Breast epithelium (tissue), 4 donors: ENCODE measurements at regions not wholly inside any gene's neighbourhood (a gene's known extent, or its start where the extent isn't known, plus 50 kb on each side); places are given as distances from the start of the nearest gene placed in this dataset.
A peak's percentile ranks its signal among the peaks of the same experiment; 100 is the strongest.
"Not testable (repeated sequence)": the region's sequence is repeated elsewhere in the genome, so short reads cannot be mapped to it uniquely, and the experiment has no call there.

Experiments
- DNase-seq, 2 donors: peaks; one replicate each; pipeline ENCODE4 v3.0.0-alpha.2; 2019; ENCODE audit warnings: low spot score in 2 of 2
- H3K27ac ChIP-seq, 2 donors: fragments of 200-600 bp; sonication (generic) in 1 of 2; one replicate each; pipeline ENCODE4 v1.5.1; 2016 to 2019; ENCODE audit warnings: mild to moderate bottlenecking in 1 of 2
- H3K27me3 ChIP-seq, 2 donors: fragments of 200-600 bp; sonication (generic) in 1 of 2; one replicate each; pipeline versions ENCODE4 v1.5.1 to v1.6.0; 2017 to 2019; ENCODE audit warnings: control low read depth in 1 of 2, mild to moderate bottlenecking in 1 of 2
- H3K36me3 ChIP-seq: fragments of 200-600 bp; one replicate; pipeline ENCODE4 v1.5.1; 2019
- H3K4me1 ChIP-seq, 2 donors: fragments of 200-600 bp; sonication (generic); one replicate each; pipeline ENCODE4 v1.5.1; 2016 to 2019; ENCODE audit warnings: control low read depth in 1 of 2
- H3K4me3 ChIP-seq, 3 donors: fragments of 200-600 bp; sonication (generic); 1 replicate in 2 of 3; 2 replicates in 1 of 3; pipeline ENCODE4 v1.5.1; 2016 to 2019; ENCODE audit warnings: mild to moderate bottlenecking in 3 of 3, moderate library complexity in 2 of 3
- H3K9me3 ChIP-seq, 2 donors: fragments of 200-600 bp; sonication (generic) in 1 of 2; one replicate each; pipeline ENCODE4 v1.5.1; 2016 to 2019; ENCODE audit warnings: control low read depth in 1 of 2
- intact Hi-C: fragments of 100-400 bp; cut with DNase I; formaldehyde crosslinking; loops from one replicate; pipeline ENCODE4 v1.15.1; 2023; ENCODE audit warnings: low total_unique reads

GRCh38 chr9:66601472-66601871 is 299.1 kb upstream of the ZNF658 start:
- H3K4me3 ChIP-seq, intact Hi-C loops, H3K36me3 ChIP-seq, H3K27me3 ChIP-seq, H3K9me3 ChIP-seq, H3K4me1 ChIP-seq: not testable (repeated sequence)
- H3K27ac ChIP-seq: peak overlapping the region in 1 of 2 donors; percentile 63
- peak; percentile 33 to 47 for DNase-seq

- H3K27ac ChIP-seq, H3K27me3 ChIP-seq, H3K4me3 ChIP-seq, H3K36me3 ChIP-seq, intact Hi-C loops, H3K4me1 ChIP-seq, H3K9me3 ChIP-seq: not testable (repeated sequence)
- peak; percentile 15 to 49 for DNase-seq
Observed at GRCh38 chr9:66631521-66632046, 268.9 kb upstream of the ZNF658 start.

- H3K4me1 ChIP-seq, intact Hi-C loops, H3K27me3 ChIP-seq, DNase-seq, H3K27ac ChIP-seq, H3K36me3 ChIP-seq, H3K9me3 ChIP-seq, H3K4me3 ChIP-seq: not testable (repeated sequence)
Observed at GRCh38 chr9:66647675-66648074, 252.8 kb upstream of the ZNF658 start.

- H3K27ac ChIP-seq, H3K9me3 ChIP-seq, H3K36me3 ChIP-seq, H3K4me1 ChIP-seq, intact Hi-C loops, DNase-seq, H3K4me3 ChIP-seq, H3K27me3 ChIP-seq: not testable (repeated sequence)
Observed at GRCh38 chr9:66690242-66690641, 210.3 kb upstream of the ZNF658 start.

- H3K4me1 ChIP-seq, DNase-seq, intact Hi-C loops: not testable (repeated sequence)
Observed at GRCh38 chr9:66695561-66696240, 204.8 kb upstream of the ZNF658 start.

GRCh38 chr9:66697343-66698065 is 203.0 kb upstream of the ZNF658 start:
- H3K4me3 ChIP-seq, intact Hi-C loops, H3K4me1 ChIP-seq, H3K36me3 ChIP-seq, H3K27ac ChIP-seq, H3K27me3 ChIP-seq, H3K9me3 ChIP-seq, DNase-seq: not testable (repeated sequence)

More at GRCh38 chr9:66695561-66696240, 204.8 kb upstream of the ZNF658 start:
- not testable (repeated sequence) for H3K9me3 ChIP-seq, H3K27me3 ChIP-seq, H3K27ac ChIP-seq, H3K36me3 ChIP-seq, H3K4me3 ChIP-seq

GRCh38 chr9:66698066-66698455 is 202.5 kb upstream of the ZNF658 start:
- H3K36me3 ChIP-seq, H3K4me3 ChIP-seq, H3K27me3 ChIP-seq, H3K9me3 ChIP-seq, H3K27ac ChIP-seq, H3K4me1 ChIP-seq, DNase-seq, intact Hi-C loops: not testable (repeated sequence)

- DNase-seq, H3K9me3 ChIP-seq, H3K4me3 ChIP-seq, H3K36me3 ChIP-seq, H3K27me3 ChIP-seq, H3K4me1 ChIP-seq, intact Hi-C loops, H3K27ac ChIP-seq: not testable (repeated sequence)
Observed at GRCh38 chr9:66701411-66702377, 198.8 kb upstream of the ZNF658 start.

GRCh38 chr9:66711553-66711952 is 189.0 kb upstream of the ZNF658 start:
- H3K36me3 ChIP-seq, H3K27me3 ChIP-seq, DNase-seq, H3K4me3 ChIP-seq, H3K27ac ChIP-seq, H3K4me1 ChIP-seq, H3K9me3 ChIP-seq, intact Hi-C loops: not testable (repeated sequence)

- H3K4me1 ChIP-seq, H3K9me3 ChIP-seq, DNase-seq, H3K4me3 ChIP-seq, H3K36me3 ChIP-seq, H3K27ac ChIP-seq, H3K27me3 ChIP-seq, intact Hi-C loops: not testable (repeated sequence)
Observed at GRCh38 chr9:66712870-66713269, 187.7 kb upstream of the ZNF658 start.

GRCh38 chr9:66713552-66713951 is 187.0 kb upstream of the ZNF658 start:
- intact Hi-C loops, H3K9me3 ChIP-seq, DNase-seq, H3K4me3 ChIP-seq, H3K4me1 ChIP-seq, H3K36me3 ChIP-seq, H3K27me3 ChIP-seq, H3K27ac ChIP-seq: not testable (repeated sequence)

- intact Hi-C loops, H3K27ac ChIP-seq, H3K9me3 ChIP-seq, DNase-seq, H3K4me3 ChIP-seq, H3K4me1 ChIP-seq, H3K27me3 ChIP-seq, H3K36me3 ChIP-seq: not testable (repeated sequence)
Observed at GRCh38 chr9:66720845-66721244, 179.7 kb upstream of the ZNF658 start.

- H3K4me1 ChIP-seq, H3K27ac ChIP-seq, H3K9me3 ChIP-seq, H3K36me3 ChIP-seq, H3K4me3 ChIP-seq, H3K27me3 ChIP-seq, intact Hi-C loops, DNase-seq: not testable (repeated sequence)
Observed at GRCh38 chr9:66727540-66727939, 173.0 kb upstream of the ZNF658 start.
